H1 (cell line): ENCODE measurements at regions not wholly inside any gene's neighbourhood (a gene's known extent, or its start where the extent isn't known, plus 50 kb on each side); places are given as distances from the start of the nearest gene placed in this dataset.

Source experiments
- CHD1 ChIP-seq: IDR thresholded peaks from 2 replicates; pipeline ENCODE4 v1.6.1; 2012; ENCODE audit warnings: low read depth, low read length, improper control_type of control experiment
- CTCF ChIP-seq, 3 experiments: IDR thresholded peaks; 1 replicate in 2 of 3; 2 replicates in 1 of 3; pipeline versions ENCODE4 v1.5.1 to v1.6.1; 2011; ENCODE audit warnings: low read length in 3 of 3, mild to moderate bottlenecking in 3 of 3, inconsistent platforms in 2 of 3, low read depth in 1 of 3, moderate library complexity in 1 of 3; ENCODE audit not compliant: insufficient read depth in 1 of 3; ENCODE audit errors: control extremely low read depth in 1 of 3
- POLR2A ChIP-seq, 2 experiments: IDR thresholded peaks; 1 replicate in 1 of 2; 2 replicates in 1 of 2; pipeline ENCODE4 v1.6.1; 2011; ENCODE audit warnings: low read depth in 2 of 2, low read length in 2 of 2, mild to moderate bottlenecking in 2 of 2; ENCODE audit errors: control extremely low read depth in 1 of 2
- POLR2AphosphoS5 ChIP-seq: IDR thresholded peaks from 2 replicates; pipeline ENCODE4 v1.6.1; 2011; ENCODE audit warnings: low read depth, low read length
- SAP30 ChIP-seq: fragments of 300-600 bp; sonication (generic); IDR thresholded peaks from 2 replicates; pipeline ENCODE4 v1.7.1; 2012; ENCODE audit warnings: low read length, moderate library complexity, mild to moderate bottlenecking, inconsistent platforms; ENCODE audit not compliant: insufficient read depth, insufficient replicate concordance
- SP1 ChIP-seq: IDR thresholded peaks from 2 replicates; pipeline ENCODE4 v1.6.1; 2011; ENCODE audit warnings: low read depth, low read length
- SRF ChIP-seq: IDR thresholded peaks from 2 replicates; pipeline ENCODE4 v1.6.1; 2011; ENCODE audit warnings: mild to moderate bottlenecking, low read depth, low read length, moderate library complexity
- TAF1 ChIP-seq: IDR thresholded peaks from 2 replicates; pipeline ENCODE4 v1.6.1; 2011; ENCODE audit warnings: mild to moderate bottlenecking, low read depth, low read length
- TEAD4 ChIP-seq: IDR thresholded peaks from 2 replicates; pipeline ENCODE4 v1.6.1; 2012; ENCODE audit warnings: low read depth, low read length, inconsistent platforms, mixed read lengths
- USF2 ChIP-seq: IDR thresholded peaks from 2 replicates; pipeline ENCODE4 v1.6.1; 2011; ENCODE audit warnings: low read length, improper control_type of control experiment
- TF ChIP-seq, protein P1 (sequence below): IDR thresholded peaks from 2 replicates; pipeline ENCODE4 v1.6.1; 2012; ENCODE audit warnings: low read length, inconsistent platforms

- no peak for TF ChIP-seq TAF1
- TF ChIP-seq CHD1, result no peak
- TF ChIP-seq SP1, result no peak
- TF ChIP-seq POLR2AphosphoS5, result no peak
- TF ChIP-seq SRF, result no peak
- no peak for TF ChIP-seq CTCF (IDR thresholded peaks at IDR 0.05; ENCODE audit: control extremely low read depth in 1 of 3, insufficient read depth in 1 of 3, low read depth in 1 of 3, low read length in 3 of 3)
- no peak for TF ChIP-seq POLR2A (IDR thresholded peaks at IDR 0.05; ENCODE audit: control extremely low read depth in 1 of 2, low read depth in 2 of 2, low read length in 2 of 2)
- TF ChIP-seq SAP30, result no peak
- TF ChIP-seq USF2, result no peak
- no peak for TF ChIP-seq TEAD4
- TF ChIP-seq, protein P1, sequence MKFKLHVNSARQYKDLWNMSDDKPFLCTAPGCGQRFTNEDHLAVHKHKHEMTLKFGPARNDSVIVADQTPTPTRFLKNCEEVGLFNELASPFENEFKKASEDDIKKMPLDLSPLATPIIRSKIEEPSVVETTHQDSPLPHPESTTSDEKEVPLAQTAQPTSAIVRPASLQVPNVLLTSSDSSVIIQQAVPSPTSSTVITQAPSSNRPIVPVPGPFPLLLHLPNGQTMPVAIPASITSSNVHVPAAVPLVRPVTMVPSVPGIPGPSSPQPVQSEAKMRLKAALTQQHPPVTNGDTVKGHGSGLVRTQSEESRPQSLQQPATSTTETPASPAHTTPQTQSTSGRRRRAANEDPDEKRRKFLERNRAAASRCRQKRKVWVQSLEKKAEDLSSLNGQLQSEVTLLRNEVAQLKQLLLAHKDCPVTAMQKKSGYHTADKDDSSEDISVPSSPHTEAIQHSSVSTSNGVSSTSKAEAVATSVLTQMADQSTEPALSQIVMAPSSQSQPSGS, result no peak
Measured at GRCh38 chr15:97717806-97718205, 242.7 kb upstream of the ARRDC4 start.
